RWPE2 (cell line): ENCODE measurements at regions not wholly inside any gene's neighbourhood (a gene's known extent, or its start where the extent isn't known, plus 50 kb on each side); places are given as distances from the start of the nearest gene placed in this dataset.

Source experiments
- ATAC-seq: fragments of 200-7000 bp; cut with Tn5 transposase; 3 replicates; pipeline ENCODE4 v1.9.1; 2021; ENCODE audit warnings: low read depth
- DNase-seq: peaks from one replicate; pipeline ENCODE4 v3.0.0-alpha.2; 2020; ENCODE audit warnings: low spot score
- H3K27ac ChIP-seq: fragments of 450-650 bp; 2 replicates; pipeline ENCODE4 v1.5.1; 2017; ENCODE audit warnings: mild to moderate bottlenecking; ENCODE audit not compliant: poor library complexity, severe bottlenecking
- H3K27me3 ChIP-seq: fragments of 250-450 bp; sonication (Bioruptor Pico); 2 replicates; pipeline ENCODE4 v1.5.1; 2021; ENCODE audit warnings: mild to moderate bottlenecking, moderate library complexity; ENCODE audit not compliant: insufficient read depth, poor library complexity, severe bottlenecking
- H3K36me3 ChIP-seq: fragments of 250-450 bp; sonication (Bioruptor Pico); 2 replicates; pipeline ENCODE4 v1.5.1; 2020; ENCODE audit warnings: low read depth, mild to moderate bottlenecking, moderate library complexity
- H3K4me1 ChIP-seq: fragments of 250-450 bp; sonication (Bioruptor Pico); 2 replicates; pipeline ENCODE4 v1.5.1; 2021; ENCODE audit warnings: mild to moderate bottlenecking, moderate library complexity; ENCODE audit not compliant: insufficient read depth, poor library complexity, severe bottlenecking
- H3K4me3 ChIP-seq: fragments of 250-450 bp; sonication (Bioruptor Pico); 2 replicates; pipeline ENCODE4 v1.5.1; 2021; ENCODE audit warnings: mild to moderate bottlenecking, moderate library complexity; ENCODE audit not compliant: severe bottlenecking
- H3K9me3 ChIP-seq: fragments of 250-450 bp; sonication (Bioruptor Pico); 2 replicates; pipeline ENCODE4 v1.5.1; 2021; ENCODE audit warnings: mild to moderate bottlenecking, moderate library complexity; ENCODE audit not compliant: severe bottlenecking
- TF ChIP-seq, protein P1 (sequence below): fragments of 450-650 bp; IDR thresholded peaks from one replicate; pipeline ENCODE4 v1.5.1; 2017; ENCODE audit warnings: mild to moderate bottlenecking, moderate library complexity; ENCODE audit not compliant: poor library complexity, severe bottlenecking

- ATAC-seq, result no peak
- TF ChIP-seq, protein P1, sequence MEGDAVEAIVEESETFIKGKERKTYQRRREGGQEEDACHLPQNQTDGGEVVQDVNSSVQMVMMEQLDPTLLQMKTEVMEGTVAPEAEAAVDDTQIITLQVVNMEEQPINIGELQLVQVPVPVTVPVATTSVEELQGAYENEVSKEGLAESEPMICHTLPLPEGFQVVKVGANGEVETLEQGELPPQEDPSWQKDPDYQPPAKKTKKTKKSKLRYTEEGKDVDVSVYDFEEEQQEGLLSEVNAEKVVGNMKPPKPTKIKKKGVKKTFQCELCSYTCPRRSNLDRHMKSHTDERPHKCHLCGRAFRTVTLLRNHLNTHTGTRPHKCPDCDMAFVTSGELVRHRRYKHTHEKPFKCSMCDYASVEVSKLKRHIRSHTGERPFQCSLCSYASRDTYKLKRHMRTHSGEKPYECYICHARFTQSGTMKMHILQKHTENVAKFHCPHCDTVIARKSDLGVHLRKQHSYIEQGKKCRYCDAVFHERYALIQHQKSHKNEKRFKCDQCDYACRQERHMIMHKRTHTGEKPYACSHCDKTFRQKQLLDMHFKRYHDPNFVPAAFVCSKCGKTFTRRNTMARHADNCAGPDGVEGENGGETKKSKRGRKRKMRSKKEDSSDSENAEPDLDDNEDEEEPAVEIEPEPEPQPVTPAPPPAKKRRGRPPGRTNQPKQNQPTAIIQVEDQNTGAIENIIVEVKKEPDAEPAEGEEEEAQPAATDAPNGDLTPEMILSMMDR, result no peak
Measured at GRCh38 chr5:23025629-23026233, 172.6 kb upstream of the CDH12 start.

GRCh38 chr5:23024470-23024869 is 171.3 kb upstream of the CDH12 start:
- Histone ChIP-seq H3K27ac (no peak overlapping the region), H3K9me3 (no peaks in the 10 kb centered on the region), H3K27me3 (no peaks in the 10 kb centered on the region), H3K4me3 (no peak overlapping the region), H3K4me1 (no peaks in the 10 kb centered on the region), H3K36me3 (no peaks in the 10 kb centered on the region)
- DNase-seq, result no peak
- no peak for ATAC-seq
- TF ChIP-seq, protein P1, result no peak

More at GRCh38 chr5:23025629-23026233, 172.6 kb upstream of the CDH12 start:
- no peak overlapping the region for H3K4me3 ChIP-seq
- H3K4me1 ChIP-seq, result no peaks in the 10 kb centered on the region
- no peak overlapping the region for H3K27ac ChIP-seq
- H3K36me3 ChIP-seq, result no peaks in the 10 kb centered on the region
- no peaks in the 10 kb centered on the region for H3K27me3 ChIP-seq
- no peak for DNase-seq
- H3K9me3 ChIP-seq, result no peaks in the 10 kb centered on the region

- no peaks in the 10 kb centered on the region for H3K9me3 ChIP-seq
- H3K36me3 ChIP-seq, result no peaks in the 10 kb centered on the region
- H3K27ac ChIP-seq, result no peak overlapping the region
- TF ChIP-seq, protein P1, result no peak
- DNase-seq (no peak), ATAC-seq (no peak)
- no peaks in the 10 kb centered on the region for H3K4me1 ChIP-seq
- H3K4me3 ChIP-seq, result no peak overlapping the region
- no peaks in the 10 kb centered on the region for H3K27me3 ChIP-seq
Measured at GRCh38 chr5:23014825-23015224, 161.7 kb upstream of the CDH12 start.

DNA sequence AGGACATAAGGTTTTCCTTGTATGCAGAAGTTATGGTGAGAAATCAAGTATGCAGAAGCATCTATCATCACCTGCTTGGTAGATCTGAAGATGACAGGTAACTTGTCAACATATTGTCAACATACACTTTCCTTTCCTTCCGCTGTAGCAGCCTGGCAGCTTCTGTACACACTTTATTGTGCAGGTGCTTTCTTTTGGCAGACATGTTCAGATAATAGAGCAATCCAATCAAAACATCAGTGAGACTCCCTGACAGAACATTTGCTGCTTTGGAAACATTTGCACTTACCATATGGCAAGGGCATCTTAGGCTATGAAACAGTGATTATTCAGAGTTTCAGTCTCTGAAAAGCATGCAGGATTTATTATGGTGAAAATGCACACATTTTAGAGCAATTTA is 161.1 kb upstream of the CDH12 start:
- H3K4me1 ChIP-seq, result no peaks in the 10 kb centered on the region
- DNase-seq (no peak), ATAC-seq (peak; percentile 35; the same call in 2 of the 3 replicates)
- H3K4me3 ChIP-seq, result peak overlapping the region; percentile 26
- TF ChIP-seq, protein P1, result no peak
- H3K9me3 ChIP-seq, result no peaks in the 10 kb centered on the region
- H3K27ac ChIP-seq, result no peak overlapping the region
- H3K36me3 ChIP-seq, result no peaks in the 10 kb centered on the region
- H3K27me3 ChIP-seq, result no peaks in the 10 kb centered on the region

DNA sequence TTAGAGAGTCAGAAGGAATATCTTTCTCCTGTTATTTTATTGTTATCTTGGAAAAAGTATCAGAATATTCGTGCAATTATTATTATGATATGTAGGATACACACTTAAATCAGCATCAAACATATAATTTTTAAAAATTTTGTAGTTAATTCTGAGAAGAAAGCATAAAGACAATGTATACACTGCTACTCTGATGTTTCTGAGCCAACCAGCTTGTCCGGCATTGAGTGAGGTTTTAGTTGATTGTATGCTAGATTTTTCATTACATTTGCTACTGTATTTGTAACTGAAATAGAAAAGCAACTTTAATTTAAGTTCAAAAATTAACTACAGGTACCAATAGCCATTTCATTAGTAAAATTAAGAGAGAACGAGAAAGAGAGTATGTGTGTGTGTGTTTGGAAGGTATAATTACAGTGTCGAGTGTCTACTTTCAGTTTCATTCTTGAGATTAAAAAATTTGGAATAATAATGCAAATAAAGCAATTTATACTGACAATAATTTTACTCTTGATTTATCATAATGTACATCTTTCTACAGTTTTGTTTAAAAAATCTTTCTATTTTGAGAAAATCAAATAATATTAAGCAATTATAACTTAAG is 160.4 kb upstream of the CDH12 start:
- Histone ChIP-seq H3K4me1 (no peaks in the 10 kb centered on the region), H3K9me3 (no peaks in the 10 kb centered on the region), H3K36me3 (no peaks in the 10 kb centered on the region), H3K4me3 (peak overlapping the region; percentile 26), H3K27me3 (no peaks in the 10 kb centered on the region), H3K27ac (no peak overlapping the region)
- TF ChIP-seq, protein P1, result no peak
- DNase-seq, result no peak
- peak; percentile 60; the same call in 2 of the 3 replicates for ATAC-seq
